SKM-1 treated with dmso at 0.1 percent for 144 hours (cell line): ENCODE measurements at regions not wholly inside any gene's neighbourhood (a gene's known extent, or its start where the extent isn't known, plus 50 kb on each side); places are given as distances from the start of the nearest gene placed in this dataset.

ENCODE experiments used
- DNase-seq: peaks from one replicate; lab custom pipeline; 2025; ENCODE audit not compliant: unreplicated experiment; lab: John Stamatoyannopoulos, UW

- DNase-seq = no peak
Measured at GRCh38 chr22:49274754-49275380, 552.8 kb downstream of the BRD1 start.

DNA sequence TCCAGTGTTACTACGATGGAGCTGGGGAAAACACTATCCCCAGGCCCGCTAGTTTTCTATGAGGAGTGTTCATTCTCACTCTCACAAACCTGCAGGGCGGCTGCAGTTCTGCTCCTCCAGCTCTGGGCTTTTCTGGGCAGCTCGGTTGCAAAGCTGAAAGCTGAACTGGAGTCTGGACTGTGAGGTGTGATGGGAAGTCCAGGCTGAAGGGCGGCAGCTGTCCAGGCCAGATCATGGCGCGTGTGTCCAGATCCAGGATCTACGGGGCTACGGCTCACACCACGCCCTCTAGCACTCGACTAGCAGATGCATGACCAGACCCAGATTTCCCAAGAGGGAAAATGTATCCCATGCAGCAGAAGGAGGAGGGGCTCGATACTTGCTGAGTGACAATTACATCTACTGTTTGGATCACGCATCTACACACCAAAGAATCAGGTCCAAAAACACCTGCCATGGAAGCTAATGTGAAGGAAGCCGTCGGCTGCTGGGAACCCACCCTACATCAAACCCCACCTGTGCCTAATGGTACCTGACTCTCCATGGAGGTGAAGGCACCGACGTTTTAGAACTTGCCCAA is 555.0 kb downstream of the BRD1 start:
- no peak for DNase-seq

DNA sequence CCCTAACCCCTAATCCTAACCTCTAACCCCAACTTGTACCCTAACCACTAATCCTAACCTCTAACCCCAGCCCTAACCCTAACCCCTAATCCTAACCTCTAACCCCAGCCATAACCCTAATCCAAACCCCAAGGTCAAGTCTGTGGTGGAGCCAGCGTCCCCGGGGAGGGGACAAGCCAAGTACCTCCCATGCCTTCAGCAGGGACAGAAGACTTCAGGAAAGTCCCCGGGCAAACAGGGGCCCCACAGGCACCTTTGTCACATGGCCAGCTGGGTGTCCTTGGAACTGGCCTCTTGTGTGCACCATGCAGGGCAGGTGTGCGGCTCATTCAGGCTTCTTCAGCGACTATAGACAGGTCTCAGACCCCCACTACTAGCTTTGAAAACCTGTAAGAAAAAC is 555.8 kb downstream of the BRD1 start:
- no peak for DNase-seq

GRCh38 chr22:49271369-49271727 is 556.3 kb downstream of the BRD1 start:
- no peak for DNase-seq

- DNase-seq = no peak
Measured at GRCh38 chr22:49270595-49271368, 556.9 kb downstream of the BRD1 start.

DNA sequence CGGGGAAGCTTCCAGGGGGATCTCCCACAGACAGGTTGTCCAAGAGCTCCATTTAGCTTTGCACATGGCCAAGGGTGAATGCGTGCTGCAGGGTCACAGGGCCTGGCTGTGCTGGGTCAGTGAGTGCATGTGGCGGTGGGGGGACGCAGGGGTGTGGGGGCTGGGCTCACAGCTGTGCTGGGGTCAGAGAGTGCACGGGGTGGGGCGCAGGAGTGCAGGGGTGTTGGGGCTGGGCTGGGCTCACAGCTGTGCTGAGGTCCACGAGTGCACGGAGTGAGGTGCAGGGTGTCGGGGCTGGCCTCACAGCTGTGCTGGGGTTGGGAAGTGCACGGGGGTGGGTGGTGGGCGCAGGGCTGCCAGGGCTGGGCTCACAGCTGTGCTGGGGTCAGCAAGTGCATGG is 557.7 kb downstream of the BRD1 start:
- DNase-seq = no peak

GRCh38 chr22:49269371-49269770 is 558.3 kb downstream of the BRD1 start:
- no peak for DNase-seq

GRCh38 chr22:49268924-49269323 is 558.7 kb downstream of the BRD1 start:
- no peak for DNase-seq

GRCh38 chr22:49267996-49268395 is 559.7 kb downstream of the BRD1 start:
- no peak for DNase-seq

GRCh38 chr22:49266561-49267519 is 560.8 kb downstream of the BRD1 start:
- no peak for DNase-seq

DNA sequence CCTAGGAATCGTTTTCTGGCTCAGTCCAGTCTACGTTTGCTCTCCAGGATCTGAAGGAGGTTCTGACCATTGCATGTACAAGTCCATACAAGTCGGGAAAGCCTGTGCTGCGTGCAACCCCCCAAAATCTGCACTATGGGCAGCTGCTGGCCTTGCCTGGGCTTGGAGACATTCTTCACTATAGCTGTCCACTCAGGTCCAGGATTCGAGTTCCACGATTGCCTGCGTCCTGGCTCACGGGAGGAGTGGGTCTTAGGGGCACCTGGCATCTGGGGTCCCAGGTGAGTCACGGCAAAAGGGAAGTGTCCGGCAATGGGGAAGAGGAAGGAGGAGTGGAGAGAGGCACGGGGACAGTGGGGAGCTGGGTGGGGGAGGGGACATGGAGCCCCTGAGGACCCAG is 563.0 kb downstream of the BRD1 start:
- no peak for DNase-seq

DNA sequence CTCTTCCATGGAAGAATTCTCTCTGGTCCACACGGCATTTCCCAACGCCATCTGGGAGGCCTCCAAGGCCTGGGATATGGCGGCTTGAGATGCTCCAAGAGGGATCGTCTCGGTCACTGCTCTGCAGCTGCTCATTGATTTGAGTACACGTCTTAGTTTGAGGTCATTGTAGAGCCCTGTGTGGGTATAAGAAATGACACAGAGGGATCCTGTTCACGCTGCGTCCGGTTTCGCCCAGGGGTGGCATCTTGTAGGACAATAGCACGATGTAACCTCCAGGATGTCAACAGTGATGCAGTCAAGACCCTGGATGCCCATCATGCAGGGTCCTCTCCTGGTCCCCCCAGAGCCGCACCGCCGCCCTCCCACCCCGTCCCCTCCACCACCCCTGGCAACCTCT is 564.6 kb downstream of the BRD1 start:
- no peak for DNase-seq

GRCh38 chr22:49262167-49262566 is 565.5 kb downstream of the BRD1 start:
- DNase-seq = no peak

DNA sequence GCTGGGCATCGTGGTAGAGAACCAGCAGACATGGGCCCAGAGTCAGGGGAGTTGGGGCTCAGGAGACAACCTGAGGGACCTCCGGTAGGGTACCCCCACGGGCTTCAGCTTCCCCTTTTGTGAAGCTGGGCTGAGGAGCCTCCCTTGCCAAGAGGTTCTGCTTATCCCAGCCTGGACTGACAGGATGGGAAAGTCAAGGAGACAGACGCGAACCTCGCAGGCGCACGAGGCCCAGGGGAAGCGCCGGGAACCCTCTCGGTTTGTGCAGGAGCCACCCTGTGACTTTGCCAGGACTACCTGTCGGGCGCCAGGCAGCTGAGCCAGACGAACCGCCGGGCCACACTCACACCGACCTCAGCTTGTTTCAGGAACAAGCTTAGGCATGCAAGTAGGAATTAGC is 566.1 kb downstream of the BRD1 start:
- DNase-seq = no peak

DNA sequence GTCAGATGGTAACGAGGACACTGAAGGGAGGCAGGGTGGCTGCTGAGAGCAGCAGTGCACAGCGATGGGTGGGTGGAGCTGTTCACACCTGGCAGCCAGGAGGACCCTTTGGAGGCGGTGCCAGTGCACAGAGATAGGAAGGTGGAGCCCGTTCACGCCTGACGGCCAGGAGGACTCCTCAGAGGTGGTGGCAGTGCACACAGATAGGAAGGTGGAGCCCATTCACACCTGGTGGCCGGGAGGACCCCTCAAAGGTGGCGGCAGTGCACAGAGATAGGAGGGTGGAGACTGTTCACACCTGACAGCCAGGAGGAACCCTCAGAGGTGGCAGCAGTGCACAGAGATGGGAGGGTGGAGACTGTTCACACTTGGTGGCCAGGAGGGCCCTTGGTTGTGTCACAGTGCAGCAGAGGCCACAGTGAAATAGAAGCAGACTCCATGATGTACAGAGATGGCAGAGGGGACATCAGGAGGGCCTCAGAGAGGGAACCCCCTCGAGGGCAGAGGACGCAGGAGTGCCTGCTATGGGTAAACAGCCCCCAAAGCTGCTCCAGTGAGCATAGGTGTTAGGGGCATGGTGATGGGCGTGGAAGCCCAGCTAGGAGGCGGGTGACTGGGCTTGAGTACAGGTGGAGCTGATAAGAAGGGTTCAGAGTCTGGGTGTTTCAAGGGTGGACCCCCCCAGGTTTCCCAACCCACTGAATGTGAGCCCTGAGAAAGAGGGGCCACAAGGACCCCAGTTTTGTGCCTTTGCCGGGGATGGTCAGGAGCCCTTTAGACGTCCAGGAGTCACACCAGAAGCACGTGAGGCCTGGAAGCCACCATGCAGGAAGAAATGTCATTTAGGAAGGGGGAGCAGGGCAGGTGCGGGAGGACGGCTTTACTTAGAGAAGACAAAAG is 566.7 kb downstream of the BRD1 start:
- DNase-seq = no peak

DNA sequence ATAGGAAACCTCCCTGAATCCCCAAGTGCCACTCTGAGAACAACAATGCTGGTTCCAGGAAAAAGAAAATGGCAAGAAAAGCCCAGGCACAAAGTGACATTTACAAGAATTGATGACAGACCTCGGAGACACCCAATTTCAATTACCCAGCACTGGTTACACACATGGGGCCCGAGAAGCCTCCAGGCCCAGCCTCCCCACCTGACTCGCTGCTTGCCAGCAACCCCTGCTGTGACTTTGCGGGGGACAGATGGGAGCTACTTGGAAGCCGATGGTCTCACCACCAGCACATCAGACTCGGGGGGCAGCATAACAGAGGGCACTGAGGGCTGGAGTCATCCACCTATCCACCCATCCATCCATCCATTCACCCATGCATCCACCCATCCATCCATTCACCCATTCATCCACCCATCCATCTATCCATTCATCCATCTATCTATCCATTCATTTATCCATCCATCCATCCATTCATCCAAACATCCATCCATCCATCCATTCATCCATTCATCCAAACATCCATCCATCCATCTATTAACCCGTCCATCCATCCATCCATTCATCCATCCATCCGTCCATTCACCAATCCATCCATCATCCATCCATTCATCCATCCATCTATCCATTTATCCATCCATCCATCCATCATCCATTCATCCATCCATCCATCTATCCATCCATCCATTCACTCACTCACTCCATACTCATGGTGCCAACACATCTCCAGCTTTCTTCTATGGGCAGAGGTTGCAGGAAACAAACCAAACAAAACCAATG is 567.6 kb downstream of the BRD1 start:
- DNase-seq = no peak

DNA sequence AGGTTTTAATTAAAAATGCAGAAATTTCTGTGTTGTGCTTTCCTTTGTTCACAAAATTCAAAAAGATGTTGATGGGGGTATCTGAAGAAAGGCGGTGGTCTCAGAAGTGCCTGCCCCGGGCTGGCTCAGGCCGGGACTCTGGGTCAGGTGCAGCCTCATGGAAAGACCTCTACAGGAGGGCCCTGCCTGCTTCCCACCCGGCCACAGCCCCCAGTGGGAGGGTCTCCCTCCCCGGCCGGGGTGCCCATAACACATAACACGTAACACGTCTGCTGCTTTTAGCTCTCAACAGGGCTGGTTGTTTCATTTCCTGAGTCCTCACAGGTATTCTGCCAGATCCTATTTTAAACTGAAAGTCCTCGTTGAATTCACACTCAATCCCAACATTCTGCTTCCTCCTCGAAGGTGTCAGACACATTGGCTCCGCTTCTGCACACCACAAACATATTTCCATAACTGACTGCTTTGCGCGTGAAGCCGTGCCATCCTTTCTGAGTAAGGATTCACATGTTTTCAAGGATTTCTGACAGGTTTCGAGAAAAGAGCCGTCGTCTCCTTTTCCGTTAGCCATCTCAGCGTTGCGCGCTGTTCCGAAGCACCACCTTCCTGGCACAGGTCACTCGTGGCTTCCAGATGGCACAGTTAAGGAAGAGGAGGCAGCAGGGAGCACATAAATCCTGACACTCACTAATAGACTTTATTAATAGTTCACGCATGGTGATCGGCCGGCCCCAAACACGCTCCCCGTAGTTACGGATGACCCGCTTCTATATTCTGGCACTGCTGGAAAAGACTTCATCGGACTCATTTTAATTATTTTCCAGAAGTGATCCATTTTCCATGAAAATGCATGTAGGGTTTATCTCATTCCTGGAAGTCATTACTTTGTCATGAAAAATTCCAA is 569.3 kb downstream of the BRD1 start:
- no peak for DNase-seq

GRCh38 chr22:49257551-49257961 is 570.1 kb downstream of the BRD1 start:
- DNase-seq = no peak
